ENCODE measurements at regions not wholly inside any gene's neighbourhood (a gene's known extent, or its start where the extent isn't known, plus 50 kb on each side); places are given as distances from the start of the nearest gene placed in this dataset.

DNA sequence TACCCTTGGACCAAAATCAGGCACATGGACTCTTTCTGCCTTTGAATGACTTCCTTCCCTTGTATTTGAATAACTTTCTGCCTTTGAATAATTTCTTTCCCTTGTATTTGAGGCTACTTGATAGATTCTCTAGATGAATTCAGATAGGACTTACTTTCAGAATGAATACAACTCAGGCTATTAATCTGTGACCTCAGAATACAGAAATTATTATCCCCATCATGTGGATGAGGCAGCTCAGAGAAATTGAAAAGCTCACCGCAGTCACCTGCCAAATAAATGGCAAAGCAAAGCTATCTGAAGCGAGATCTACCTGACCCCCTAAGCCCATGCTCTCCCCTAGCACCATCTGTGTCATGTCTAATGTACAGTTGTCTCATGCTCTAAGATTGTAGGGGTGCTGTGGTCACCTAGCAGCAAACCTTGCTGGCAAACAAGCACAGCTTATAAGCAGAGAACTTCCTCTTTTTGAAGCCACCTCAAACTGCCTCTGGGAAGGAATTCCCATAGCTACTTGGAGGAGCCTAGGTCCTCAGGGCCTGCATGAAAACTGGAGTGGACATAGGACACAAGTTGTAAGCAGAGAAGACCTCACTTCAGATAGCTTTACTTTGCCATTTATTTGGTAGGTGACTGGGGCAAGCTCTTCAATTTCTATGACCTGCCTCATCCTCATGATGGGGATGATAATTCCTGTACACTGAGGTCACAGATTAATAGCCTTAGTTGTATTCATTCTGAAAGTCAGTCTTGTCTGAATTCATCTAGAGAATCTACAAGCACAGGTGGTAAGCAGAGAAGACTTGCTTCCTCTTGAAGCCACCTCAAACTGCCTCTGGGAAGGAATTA is 66.1 kb downstream of the FASLG start:
- no peak overlapping the region for H3K27ac ChIP-seq (ENCODE audit: low read depth, low read length)
- H3K4me3 ChIP-seq (ENCODE audit: low read length), result no peak overlapping the region
- no peak for TF ChIP-seq EZH2phosphoT487 (IDR thresholded peaks at IDR 0.05; ENCODE audit: borderline replicate concordance, low read length)
- TF ChIP-seq, protein P1, sequence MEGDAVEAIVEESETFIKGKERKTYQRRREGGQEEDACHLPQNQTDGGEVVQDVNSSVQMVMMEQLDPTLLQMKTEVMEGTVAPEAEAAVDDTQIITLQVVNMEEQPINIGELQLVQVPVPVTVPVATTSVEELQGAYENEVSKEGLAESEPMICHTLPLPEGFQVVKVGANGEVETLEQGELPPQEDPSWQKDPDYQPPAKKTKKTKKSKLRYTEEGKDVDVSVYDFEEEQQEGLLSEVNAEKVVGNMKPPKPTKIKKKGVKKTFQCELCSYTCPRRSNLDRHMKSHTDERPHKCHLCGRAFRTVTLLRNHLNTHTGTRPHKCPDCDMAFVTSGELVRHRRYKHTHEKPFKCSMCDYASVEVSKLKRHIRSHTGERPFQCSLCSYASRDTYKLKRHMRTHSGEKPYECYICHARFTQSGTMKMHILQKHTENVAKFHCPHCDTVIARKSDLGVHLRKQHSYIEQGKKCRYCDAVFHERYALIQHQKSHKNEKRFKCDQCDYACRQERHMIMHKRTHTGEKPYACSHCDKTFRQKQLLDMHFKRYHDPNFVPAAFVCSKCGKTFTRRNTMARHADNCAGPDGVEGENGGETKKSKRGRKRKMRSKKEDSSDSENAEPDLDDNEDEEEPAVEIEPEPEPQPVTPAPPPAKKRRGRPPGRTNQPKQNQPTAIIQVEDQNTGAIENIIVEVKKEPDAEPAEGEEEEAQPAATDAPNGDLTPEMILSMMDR (IDR thresholded peaks at IDR 0.05; ENCODE audit: low read depth, low read length, poor library complexity, severe bottlenecking), result no peak
- peaks cover 16% of the 10 kb centered on the region for H3K9me3 ChIP-seq (ENCODE audit: control insufficient read depth, insufficient read depth, low read length)
- H3F3A ChIP-seq (ENCODE audit: control insufficient read depth, insufficient read depth), result no peaks in the 10 kb centered on the region
- no peaks in the 10 kb centered on the region for H3K79me2 ChIP-seq (ENCODE audit: control insufficient read depth, low read length)
- no peaks in the 10 kb centered on the region for H3K9me2 ChIP-seq (replicated peaks; ENCODE audit: control insufficient read depth, low read length)
- no peaks in the 10 kb centered on the region for H3K27me3 ChIP-seq (ENCODE audit: control insufficient read depth, low read length)
- H3K4me2 ChIP-seq (ENCODE audit: low read length), result no peak overlapping the region
- peaks cover 8% of the 10 kb centered on the region for H3K4me1 ChIP-seq (ENCODE audit: control insufficient read depth, low read length)
- no peaks in the 10 kb centered on the region for H3K36me3 ChIP-seq (ENCODE audit: control insufficient read depth, low read length)
- H4K20me1 ChIP-seq (ENCODE audit: control insufficient read depth, insufficient read depth, low read depth, low read length), result no peaks in the 10 kb centered on the region

DNA sequence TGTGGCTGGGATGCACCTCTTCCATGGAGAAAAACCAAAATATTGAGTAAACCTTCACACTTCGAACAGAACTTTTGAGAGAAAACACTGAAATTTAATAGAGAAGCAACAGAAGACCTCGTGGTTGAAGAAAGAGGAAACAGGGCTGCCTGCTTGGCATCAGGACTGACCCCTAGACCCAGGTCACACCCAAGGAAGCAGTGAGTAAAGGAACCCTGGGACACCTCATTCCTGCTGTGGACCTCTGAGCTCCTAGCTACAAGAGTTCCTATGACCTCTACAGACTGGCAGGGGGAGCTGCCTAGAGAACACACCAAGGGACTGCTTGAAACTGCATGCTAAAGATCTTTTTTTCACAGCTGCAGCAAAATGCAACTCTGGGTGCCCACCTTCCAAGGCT is 67.8 kb downstream of the FASLG start:
- H3K9me2 ChIP-seq (replicated peaks; ENCODE audit: control insufficient read depth, low read length), result no peaks in the 10 kb centered on the region
- no peak overlapping the region for H3K27ac ChIP-seq (ENCODE audit: low read depth, low read length)
- no peaks in the 10 kb centered on the region for H3F3A ChIP-seq (ENCODE audit: control insufficient read depth, insufficient read depth)
- no peaks in the 10 kb centered on the region for H3K27me3 ChIP-seq (ENCODE audit: control insufficient read depth, low read length)
- H3K4me2 ChIP-seq (ENCODE audit: low read length), result no peak overlapping the region
- H3K4me3 ChIP-seq (ENCODE audit: low read length), result no peak overlapping the region
- peaks cover 8% of the 10 kb centered on the region for H3K4me1 ChIP-seq (ENCODE audit: control insufficient read depth, low read length)
- H3K36me3 ChIP-seq (ENCODE audit: control insufficient read depth, low read length), result no peaks in the 10 kb centered on the region
- H3K79me2 ChIP-seq (ENCODE audit: control insufficient read depth, low read length), result no peaks in the 10 kb centered on the region
- H3K9me3 ChIP-seq (ENCODE audit: control insufficient read depth, insufficient read depth, low read length), result peaks cover 16% of the 10 kb centered on the region
- TF ChIP-seq, protein P1 (IDR thresholded peaks at IDR 0.05; ENCODE audit: low read depth, low read length, poor library complexity, severe bottlenecking), result no peak
- no peak for TF ChIP-seq EZH2phosphoT487 (IDR thresholded peaks at IDR 0.05; ENCODE audit: borderline replicate concordance, low read length)
- H4K20me1 ChIP-seq (ENCODE audit: control insufficient read depth, insufficient read depth, low read depth, low read length), result no peaks in the 10 kb centered on the region

DNA sequence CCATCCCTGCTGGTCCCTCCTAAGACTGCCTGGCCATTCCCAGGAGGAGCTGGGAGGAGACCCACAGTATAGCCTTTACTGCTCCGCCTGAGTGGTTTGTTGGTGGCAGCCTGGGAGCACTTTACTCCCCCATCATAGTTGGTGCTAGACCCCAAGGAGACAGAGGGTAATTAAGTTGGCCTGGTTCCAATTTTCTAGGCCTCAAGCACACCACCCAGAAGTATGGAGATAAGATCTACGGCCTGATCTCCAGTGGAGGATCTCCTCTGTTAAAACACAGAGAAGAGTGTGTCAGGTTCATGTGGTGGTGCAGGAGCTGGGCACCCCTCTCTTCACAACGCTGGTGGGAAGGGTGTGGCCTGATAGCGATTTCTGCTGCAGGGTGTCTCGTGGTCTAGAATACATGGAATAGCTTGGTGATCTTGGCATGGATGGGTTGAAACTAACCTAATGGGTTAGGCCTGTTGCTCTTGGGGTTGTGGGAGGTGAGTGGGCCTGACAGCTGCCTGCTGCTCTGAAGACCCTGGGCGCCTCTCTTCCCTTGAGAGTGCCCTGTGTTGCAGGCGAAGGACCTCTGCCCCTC is 68.5 kb downstream of the FASLG start:
- H3F3A ChIP-seq (ENCODE audit: control insufficient read depth, insufficient read depth), result no peaks in the 10 kb centered on the region
- no peaks in the 10 kb centered on the region for H3K27me3 ChIP-seq (ENCODE audit: control insufficient read depth, low read length)
- H3K4me1 ChIP-seq (ENCODE audit: control insufficient read depth, low read length), result peaks cover 8% of the 10 kb centered on the region
- no peaks in the 10 kb centered on the region for H3K9me2 ChIP-seq (replicated peaks; ENCODE audit: control insufficient read depth, low read length)
- no peak overlapping the region for H3K4me2 ChIP-seq (ENCODE audit: low read length)
- peaks cover 16% of the 10 kb centered on the region for H3K9me3 ChIP-seq (ENCODE audit: control insufficient read depth, insufficient read depth, low read length)
- H3K4me3 ChIP-seq (ENCODE audit: low read length), result no peak overlapping the region
- no peaks in the 10 kb centered on the region for H3K36me3 ChIP-seq (ENCODE audit: control insufficient read depth, low read length)
- H3K27ac ChIP-seq (ENCODE audit: low read depth, low read length), result no peak overlapping the region
- TF ChIP-seq, protein P1 (IDR thresholded peaks at IDR 0.05; ENCODE audit: low read depth, low read length, poor library complexity, severe bottlenecking), result no peak
- TF ChIP-seq EZH2phosphoT487 (IDR thresholded peaks at IDR 0.05; ENCODE audit: borderline replicate concordance, low read length), result no peak
- H3K79me2 ChIP-seq (ENCODE audit: control insufficient read depth, low read length), result no peaks in the 10 kb centered on the region
- no peaks in the 10 kb centered on the region for H4K20me1 ChIP-seq (ENCODE audit: control insufficient read depth, insufficient read depth, low read depth, low read length)
